WTC11 (cell line): ENCODE measurements at regions not wholly inside any gene's neighbourhood (a gene's known extent, or its start where the extent isn't known, plus 50 kb on each side); places are given as distances from the start of the nearest gene placed in this dataset.

Source experiments
- ATAC-seq: fragments of 200-7000 bp; cut with Tn5 transposase; 2 replicates; pipeline ENCODE4 v1.10.0; 2021; ENCODE audit warnings: mild to moderate bottlenecking, moderate library complexity
- CTCF ChIA-PET: fragments of 300-600 bp; sonication (Branson Sonifier 250); formaldehyde crosslinking; loops from one replicate; lab custom pipeline; 2021; ENCODE audit warnings: antibody characterized with exemption; lab: Charles Lee
- POLR2A ChIA-PET: fragments of 350-600 bp; sonication (Branson Sonifier 250); formaldehyde crosslinking; loops from one replicate; lab custom pipeline; 2021; ENCODE audit warnings: antibody characterized with exemption; lab: Charles Lee
- DNase-seq: peaks from one replicate; pipeline ENCODE4 v3.0.0; 2021; ENCODE audit warnings: low spot score
- H3K27ac Mint-ChIP-seq: 2 replicates; pipeline ENCODE4 v1.8.0; 2021; ENCODE audit warnings: mixed read lengths
- H3K27me3 Mint-ChIP-seq: 2 replicates; pipeline ENCODE4 v1.8.0; 2021; ENCODE audit warnings: low read depth, mild to moderate bottlenecking, moderate library complexity, mixed read lengths
- H3K36me3 Mint-ChIP-seq: 2 replicates; pipeline ENCODE4 v1.8.0; 2021; ENCODE audit warnings: mixed read lengths
- H3K4me1 Mint-ChIP-seq: 2 replicates; pipeline ENCODE4 v1.8.0; 2022; ENCODE audit warnings: mixed read lengths
- H3K4me3 Mint-ChIP-seq: 2 replicates; pipeline ENCODE4 v1.8.0; 2021; ENCODE audit warnings: mild to moderate bottlenecking, moderate library complexity, mixed read lengths
- H3K9me3 Mint-ChIP-seq: 2 replicates; pipeline ENCODE4 v1.8.0; 2021; ENCODE audit warnings: mixed read lengths
- E2F5 ChIP-seq: sonication (generic); formaldehyde crosslinking; IDR thresholded peaks from 2 replicates; pipeline ENCODE4 v1.8.1; 2022; ENCODE audit warnings: mild to moderate bottlenecking, moderate library complexity, missing genetic modification reagents
- ETV6 ChIP-seq: sonication (generic); formaldehyde crosslinking; IDR thresholded peaks from 2 replicates; pipeline ENCODE4 v1.8.1; 2022; ENCODE audit warnings: mild to moderate bottlenecking, missing genetic modification reagents
- FOXJ3 ChIP-seq: sonication (generic); formaldehyde crosslinking; IDR thresholded peaks from 2 replicates; pipeline ENCODE4 v1.9.0; 2021; ENCODE audit warnings: missing genetic modification reagents, mild to moderate bottlenecking, borderline replicate concordance
- FOXP1 ChIP-seq: sonication (generic); formaldehyde crosslinking; IDR thresholded peaks from 2 replicates; pipeline ENCODE4 v1.8.0; 2022; ENCODE audit warnings: missing genetic modification reagents, mild to moderate bottlenecking, moderate library complexity, borderline replicate concordance
- GABPB1 ChIP-seq: sonication (generic); formaldehyde crosslinking; IDR thresholded peaks from 2 replicates; pipeline ENCODE4 v1.8.1; 2023; ENCODE audit warnings: mild to moderate bottlenecking, missing genetic modification reagents
- GRHL2 ChIP-seq: fragments of 250-450 bp; sonication (Bioruptor Pico); IDR thresholded peaks from 2 replicates; pipeline ENCODE4 v1.8.0; 2022; ENCODE audit warnings: mild to moderate bottlenecking, moderate library complexity; ENCODE audit not compliant: insufficient replicate concordance, severe bottlenecking
- IRF2 ChIP-seq: sonication (generic); formaldehyde crosslinking; IDR thresholded peaks from 2 replicates; pipeline ENCODE4 v1.8.0; 2022; ENCODE audit warnings: low read depth, missing genetic modification reagents, borderline replicate concordance
- MLX ChIP-seq: sonication (generic); formaldehyde crosslinking; IDR thresholded peaks from 2 replicates; pipeline ENCODE4 v1.8.1; 2023; ENCODE audit warnings: mild to moderate bottlenecking, missing genetic modification reagents, moderate library complexity
- MXD4 ChIP-seq: fragments of 250-450 bp; sonication (Bioruptor Pico); IDR thresholded peaks from 2 replicates; pipeline ENCODE4 v1.8.0; 2021; ENCODE audit warnings: mild to moderate bottlenecking, moderate library complexity, borderline replicate concordance
- NFATC4 ChIP-seq: fragments of 250-450 bp; sonication (Bioruptor Pico); IDR thresholded peaks from 2 replicates; pipeline ENCODE4 v1.9.0; 2021; ENCODE audit warnings: mild to moderate bottlenecking
- NFYB ChIP-seq: sonication (generic); formaldehyde crosslinking; conservative IDR thresholded peaks from 2 replicates; pipeline ENCODE4 v1.8.0; 2022; ENCODE audit warnings: low read depth, missing genetic modification reagents
- PRDM15 ChIP-seq: sonication (generic); formaldehyde crosslinking; IDR thresholded peaks from 2 replicates; pipeline ENCODE4 v1.8.0; 2022; ENCODE audit warnings: missing genetic modification reagents
- RORB ChIP-seq: fragments of 250-450 bp; sonication (Bioruptor Pico); IDR thresholded peaks from 2 replicates; pipeline ENCODE4 v1.9.0; 2021; ENCODE audit warnings: mild to moderate bottlenecking
- SP1 ChIP-seq: sonication (generic); formaldehyde crosslinking; conservative IDR thresholded peaks from 2 replicates; pipeline ENCODE4 v1.8.1; 2022; ENCODE audit warnings: missing genetic modification reagents
- TP53 ChIP-seq: sonication (generic); formaldehyde crosslinking; IDR thresholded peaks from 2 replicates; pipeline ENCODE4 v1.8.1; 2023; ENCODE audit warnings: mild to moderate bottlenecking, missing genetic modification reagents
- ZNF263 ChIP-seq: sonication (generic); formaldehyde crosslinking; IDR thresholded peaks from 2 replicates; pipeline ENCODE4 v1.8.1; 2022; ENCODE audit warnings: low read depth, mild to moderate bottlenecking, moderate library complexity, missing genetic modification reagents
- TF ChIP-seq, protein P1 (sequence below): fragments of 250-450 bp; sonication (Bioruptor Pico); IDR thresholded peaks from 2 replicates; pipeline ENCODE4 v1.9.0; 2021; ENCODE audit warnings: mild to moderate bottlenecking
- TF ChIP-seq, protein P2 (sequence below): sonication (generic); formaldehyde crosslinking; IDR thresholded peaks from 2 replicates; pipeline ENCODE4 v1.8.1; 2023; ENCODE audit warnings: mild to moderate bottlenecking, moderate library complexity, missing genetic modification reagents
- TF ChIP-seq, protein P3 (sequence below): sonication (generic); formaldehyde crosslinking; IDR thresholded peaks from 2 replicates; pipeline ENCODE4 v1.8.1; 2022; ENCODE audit warnings: missing genetic modification reagents, borderline replicate concordance
- TF ChIP-seq, protein P4 (sequence below): fragments of 250-450 bp; sonication (Bioruptor Pico); conservative IDR thresholded peaks from 2 replicates; pipeline ENCODE4 v1.9.0; 2021; ENCODE audit warnings: mild to moderate bottlenecking

GRCh38 chr12:89273525-89273924 lies 78.8 kb downstream of the DUSP6 start:
- H3K4me1 Mint-ChIP-seq = peaks cover 8% of the 10 kb centered on the region
- TF ChIP-seq FOXP1 (CRISPR knock-in tag) (no peak), E2F5 (no peak), GABPB1 (CRISPR knock-in tag) (no peak), ZNF263 (CRISPR knock-in tag) (no peak), NFATC4 (CRISPR knock-in tag) (no peak), MXD4 (CRISPR knock-in tag) (no peak)
- TF ChIP-seq, all 79 proteins: peak for 0
- H3K27me3 Mint-ChIP-seq = no peaks in the 10 kb centered on the region; the same call in 1 of the 2 replicates
- no peak for DNase-seq
- H3K4me3 Mint-ChIP-seq = no peak overlapping the region
- POLR2A ChIA-PET = no interaction called here
- no peak overlapping the region for H3K27ac Mint-ChIP-seq
- H3K9me3 Mint-ChIP-seq = peaks cover 8% of the 10 kb centered on the region
- CTCF ChIA-PET = no interaction called here
- ATAC-seq = no peak
- peaks cover 7% of the 10 kb centered on the region for H3K36me3 Mint-ChIP-seq

DNA sequence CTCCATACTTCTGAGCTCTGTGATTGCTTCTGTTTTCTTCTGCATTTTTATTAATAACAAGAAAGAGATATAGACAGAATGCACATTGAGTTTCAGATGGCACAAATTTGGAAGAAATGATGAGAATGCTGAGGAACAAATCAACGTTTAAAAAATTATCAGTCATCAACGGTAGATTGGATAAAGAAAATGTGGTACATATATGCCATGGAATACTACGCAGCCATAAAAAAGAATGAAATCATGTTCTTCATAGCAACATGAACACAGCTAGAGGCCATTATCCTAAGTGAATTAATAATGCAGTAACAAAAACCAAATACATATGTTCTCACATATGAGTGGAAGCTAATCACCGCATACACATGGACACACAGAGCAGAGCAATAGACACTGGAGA lies 81.8 kb downstream of the DUSP6 start:
- Mint-ChIP-seq H3K36me3 (peaks cover 7% of the 10 kb centered on the region), H3K9me3 (peaks cover 8% of the 10 kb centered on the region), H3K27me3 (no peaks in the 10 kb centered on the region; the same call in 1 of the 2 replicates), H3K27ac (no peak overlapping the region), H3K4me1 (0 out of 2 replicates have a peak, but pooled peaks cover 3% of the 10 kb centered on the region), H3K4me3 (no peak overlapping the region)
- DNase-seq = no peak
- CTCF ChIA-PET = no interaction called here
- ATAC-seq = no peak
- POLR2A ChIA-PET = no interaction called here
- TF ChIP-seq NFATC4 (CRISPR knock-in tag) (no peak), GABPB1 (CRISPR knock-in tag) (no peak), IRF2 (CRISPR knock-in tag) (no peak), RORB (no peak)
- TF ChIP-seq, protein P1, sequence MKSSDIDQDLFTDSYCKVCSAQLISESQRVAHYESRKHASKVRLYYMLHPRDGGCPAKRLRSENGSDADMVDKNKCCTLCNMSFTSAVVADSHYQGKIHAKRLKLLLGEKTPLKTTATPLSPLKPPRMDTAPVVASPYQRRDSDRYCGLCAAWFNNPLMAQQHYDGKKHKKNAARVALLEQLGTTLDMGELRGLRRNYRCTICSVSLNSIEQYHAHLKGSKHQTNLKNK (CRISPR knock-in tag) = no peak
- TF ChIP-seq, protein P2, sequence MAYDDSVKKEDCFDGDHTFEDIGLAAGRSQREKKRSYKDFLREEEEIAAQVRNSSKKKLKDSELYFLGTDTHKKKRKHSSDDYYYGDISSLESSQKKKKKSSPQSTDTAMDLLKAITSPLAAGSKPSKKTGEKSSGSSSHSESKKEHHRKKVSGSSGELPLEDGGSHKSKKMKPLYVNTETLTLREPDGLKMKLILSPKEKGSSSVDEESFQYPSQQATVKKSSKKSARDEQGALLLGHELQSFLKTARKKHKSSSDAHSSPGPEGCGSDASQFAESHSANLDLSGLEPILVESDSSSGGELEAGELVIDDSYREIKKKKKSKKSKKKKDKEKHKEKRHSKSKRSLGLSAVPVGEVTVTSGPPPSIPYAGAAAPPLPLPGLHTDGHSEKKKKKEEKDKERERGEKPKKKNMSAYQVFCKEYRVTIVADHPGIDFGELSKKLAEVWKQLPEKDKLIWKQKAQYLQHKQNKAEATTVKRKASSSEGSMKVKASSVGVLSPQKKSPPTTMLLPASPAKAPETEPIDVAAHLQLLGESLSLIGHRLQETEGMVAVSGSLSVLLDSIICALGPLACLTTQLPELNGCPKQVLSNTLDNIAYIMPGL = no peak
- TF ChIP-seq, protein P3, sequence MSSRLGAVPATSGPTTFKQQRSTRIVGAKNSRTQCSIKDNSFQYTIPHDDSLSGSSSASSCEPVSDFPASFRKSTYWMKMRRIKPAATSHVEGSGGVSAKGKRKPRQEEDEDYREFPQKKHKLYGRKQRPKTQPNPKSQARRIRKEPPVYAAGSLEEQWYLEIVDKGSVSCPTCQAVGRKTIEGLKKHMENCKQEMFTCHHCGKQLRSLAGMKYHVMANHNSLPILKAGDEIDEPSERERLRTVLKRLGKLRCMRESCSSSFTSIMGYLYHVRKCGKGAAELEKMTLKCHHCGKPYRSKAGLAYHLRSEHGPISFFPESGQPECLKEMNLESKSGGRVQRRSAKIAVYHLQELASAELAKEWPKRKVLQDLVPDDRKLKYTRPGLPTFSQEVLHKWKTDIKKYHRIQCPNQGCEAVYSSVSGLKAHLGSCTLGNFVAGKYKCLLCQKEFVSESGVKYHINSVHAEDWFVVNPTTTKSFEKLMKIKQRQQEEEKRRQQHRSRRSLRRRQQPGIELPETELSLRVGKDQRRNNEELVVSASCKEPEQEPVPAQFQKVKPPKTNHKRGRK = no peak

- H3K4me1 Mint-ChIP-seq = peaks cover 3% of the 10 kb centered on the region; the same call in 1 of the 2 replicates
- peaks cover 7% of the 10 kb centered on the region for H3K36me3 Mint-ChIP-seq
- H3K27me3 Mint-ChIP-seq = no peaks in the 10 kb centered on the region; the same call in 1 of the 2 replicates
- DNase-seq (no peak), ATAC-seq (no peak)
- H3K27ac Mint-ChIP-seq = no peak overlapping the region
- H3K9me3 Mint-ChIP-seq = peaks cover 8% of the 10 kb centered on the region
- no peak overlapping the region for H3K4me3 Mint-ChIP-seq
- CTCF ChIA-PET = no interaction called here
- POLR2A ChIA-PET = no interaction called here
- no peak for TF ChIP-seq NFYB (CRISPR knock-in tag)
- TF ChIP-seq, protein P4, sequence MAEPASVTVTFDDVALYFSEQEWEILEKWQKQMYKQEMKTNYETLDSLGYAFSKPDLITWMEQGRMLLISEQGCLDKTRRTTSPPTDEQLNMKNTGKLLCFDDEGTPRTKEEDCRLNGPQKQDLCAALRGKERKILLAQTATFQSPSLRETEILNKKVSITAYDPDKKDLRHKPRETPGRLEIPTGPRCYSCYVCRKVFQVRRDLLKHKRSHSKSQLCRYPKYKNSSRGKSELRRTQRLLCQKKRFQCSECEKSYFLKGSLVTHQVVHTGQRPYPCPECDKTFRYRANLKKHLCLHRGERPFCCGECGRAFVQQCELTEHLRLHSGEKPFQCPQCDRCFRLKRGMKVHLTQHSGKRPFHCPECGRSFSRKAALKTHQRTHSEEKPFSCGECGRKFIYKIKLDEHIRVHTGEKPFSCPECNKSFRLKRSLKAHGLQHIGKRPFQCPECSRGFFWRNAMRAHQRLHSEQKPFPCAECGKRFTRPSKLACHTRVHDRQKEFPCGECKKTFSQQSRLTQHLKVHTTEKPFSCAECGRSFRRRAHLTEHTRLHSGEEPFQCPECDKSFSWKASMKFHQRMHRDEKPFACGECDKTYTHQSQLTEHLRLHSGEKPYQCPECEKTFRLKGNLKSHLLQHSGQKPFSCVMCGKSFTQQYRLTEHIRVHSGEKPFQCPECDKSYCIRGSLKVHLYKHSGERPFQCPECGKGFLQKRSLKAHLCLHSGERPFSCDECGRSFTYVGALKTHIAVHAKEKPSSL (CRISPR knock-in tag) = no peak
- no peak for TF ChIP-seq FOXJ3 (CRISPR knock-in tag)
- TF ChIP-seq ETV6 (CRISPR knock-in tag) = no peak
- TF ChIP-seq, protein P1 (CRISPR knock-in tag) = no peak
- no peak for TF ChIP-seq GRHL2 (CRISPR knock-in tag)
- no peak for TF ChIP-seq MLX (CRISPR knock-in tag)
- TF ChIP-seq TP53 (CRISPR knock-in tag) = no peak
- no peak for TF ChIP-seq PRDM15
- no peak for TF ChIP-seq SP1 (CRISPR knock-in tag)
These were observed 83.1 kb downstream of the DUSP6 start for GRCh38 chr12:89269174-89269573.
